ENCODE measurements at regions not wholly inside any gene's neighbourhood (a gene's known extent, or its start where the extent isn't known, plus 50 kb on each side); places are given as distances from the start of the nearest gene placed in this dataset.
"Not testable (repeated sequence)": the region's sequence is repeated elsewhere in the genome, so short reads cannot be mapped to it uniquely, and the experiment has no call there.

DNA sequence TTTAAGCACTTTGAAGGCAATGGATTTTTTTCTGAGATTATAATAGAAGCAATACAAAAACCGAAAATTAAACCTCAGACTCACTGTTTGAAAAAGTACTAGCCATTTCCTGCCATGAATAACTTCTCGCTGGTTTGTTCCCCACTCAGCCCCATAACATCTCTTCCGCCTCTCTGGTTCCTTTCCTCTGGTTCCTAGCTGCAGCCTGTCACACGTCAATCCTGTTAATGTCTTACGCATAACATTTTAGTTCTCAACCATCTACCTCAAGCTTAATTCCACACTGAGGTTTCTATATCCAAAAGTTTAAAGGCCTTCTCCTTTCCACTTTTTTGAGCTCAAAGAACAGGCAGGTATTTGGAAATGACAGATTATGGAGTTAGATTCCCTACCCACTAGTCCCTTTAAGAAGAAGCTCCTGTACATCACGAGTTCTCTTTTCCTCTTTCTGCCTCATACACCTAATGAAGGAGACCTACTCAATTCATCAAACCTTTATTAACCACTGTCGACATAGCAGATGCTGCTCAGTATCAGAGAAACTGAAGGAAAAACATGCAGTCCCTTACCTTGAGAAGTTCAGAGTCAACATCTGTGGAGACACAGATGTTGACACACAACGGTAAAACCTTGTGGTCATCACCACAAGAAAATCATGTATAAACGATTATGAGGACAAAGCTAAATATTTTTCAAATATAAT lies 243.0 kb upstream of the PTGER4 start:
- H3K4me3 ChIP-seq (ENCODE audit: low read depth, low read length, poor library complexity, severe bottlenecking) = peak overlapping the region; percentile 8
- no peaks in the 10 kb centered on the region for H3F3A ChIP-seq (ENCODE audit: insufficient read depth, low read length)
- H3K9me3 ChIP-seq (ENCODE audit: low read length) = no peaks in the 10 kb centered on the region
- H3K9me2 ChIP-seq (ENCODE audit: low read depth, low read length) = no peaks in the 10 kb centered on the region
- peaks cover 58% of the 10 kb centered on the region for H3K4me1 ChIP-seq (ENCODE audit: insufficient read depth, low read length, severe bottlenecking)
- H3K9ac ChIP-seq (ENCODE audit: low read length) = peak overlapping the region; percentile 46
- TF ChIP-seq EZH2 (IDR thresholded peaks at IDR 0.05; ENCODE audit: borderline replicate concordance, low read length) = no peak
- TF ChIP-seq, protein P1, sequence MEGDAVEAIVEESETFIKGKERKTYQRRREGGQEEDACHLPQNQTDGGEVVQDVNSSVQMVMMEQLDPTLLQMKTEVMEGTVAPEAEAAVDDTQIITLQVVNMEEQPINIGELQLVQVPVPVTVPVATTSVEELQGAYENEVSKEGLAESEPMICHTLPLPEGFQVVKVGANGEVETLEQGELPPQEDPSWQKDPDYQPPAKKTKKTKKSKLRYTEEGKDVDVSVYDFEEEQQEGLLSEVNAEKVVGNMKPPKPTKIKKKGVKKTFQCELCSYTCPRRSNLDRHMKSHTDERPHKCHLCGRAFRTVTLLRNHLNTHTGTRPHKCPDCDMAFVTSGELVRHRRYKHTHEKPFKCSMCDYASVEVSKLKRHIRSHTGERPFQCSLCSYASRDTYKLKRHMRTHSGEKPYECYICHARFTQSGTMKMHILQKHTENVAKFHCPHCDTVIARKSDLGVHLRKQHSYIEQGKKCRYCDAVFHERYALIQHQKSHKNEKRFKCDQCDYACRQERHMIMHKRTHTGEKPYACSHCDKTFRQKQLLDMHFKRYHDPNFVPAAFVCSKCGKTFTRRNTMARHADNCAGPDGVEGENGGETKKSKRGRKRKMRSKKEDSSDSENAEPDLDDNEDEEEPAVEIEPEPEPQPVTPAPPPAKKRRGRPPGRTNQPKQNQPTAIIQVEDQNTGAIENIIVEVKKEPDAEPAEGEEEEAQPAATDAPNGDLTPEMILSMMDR (IDR thresholded peaks at IDR 0.05; ENCODE audit: low read length) = no peak
- H3K27me3 ChIP-seq (ENCODE audit: insufficient read depth, low read length) = no peaks in the 10 kb centered on the region
- H4K20me1 ChIP-seq (ENCODE audit: insufficient read depth, low read length) = no peaks in the 10 kb centered on the region
- no peaks in the 10 kb centered on the region for H3K36me3 ChIP-seq (ENCODE audit: insufficient read depth, low read length)
- H3K79me2 ChIP-seq (ENCODE audit: insufficient read depth, low read length) = no peaks in the 10 kb centered on the region
- H2AFZ ChIP-seq (ENCODE audit: low read length) = peak overlapping the region; percentile 67; the same call in 1 of the 2 replicates
- peak overlapping the region; percentile 84 for H3K27ac ChIP-seq (ENCODE audit: low read depth, low read length, poor library complexity, severe bottlenecking)
- peak overlapping the region; percentile 51 for H3K4me2 ChIP-seq (ENCODE audit: low read length)

- H3K9me2 ChIP-seq (ENCODE audit: low read depth, low read length); H3F3A ChIP-seq (ENCODE audit: insufficient read depth, low read length); H3K79me2 ChIP-seq (ENCODE audit: insufficient read depth, low read length); H3K36me3 ChIP-seq (ENCODE audit: insufficient read depth, low read length); H3K9me3 ChIP-seq (ENCODE audit: low read length); H2AFZ ChIP-seq (ENCODE audit: low read length); H4K20me1 ChIP-seq (ENCODE audit: insufficient read depth, low read length); H3K4me3 ChIP-seq (ENCODE audit: low read depth, low read length, poor library complexity, severe bottlenecking); H3K27me3 ChIP-seq (ENCODE audit: insufficient read depth, low read length): not testable (repeated sequence)
- Histone ChIP-seq H3K9ac (ENCODE audit: low read length) (peak overlapping the region; percentile 46), H3K27ac (ENCODE audit: low read depth, low read length, poor library complexity, severe bottlenecking) (peak overlapping the region; percentile 84), H3K4me1 (ENCODE audit: insufficient read depth, low read length, severe bottlenecking) (peaks cover 49% of the 10 kb centered on the region), H3K4me2 (ENCODE audit: low read length) (peak overlapping the region; percentile 51; the same call in 1 of the 2 replicates)
Measured at GRCh38 chr5:40435706-40436105, 244.0 kb upstream of the PTGER4 start.

- TF ChIP-seq, protein P1 (IDR thresholded peaks at IDR 0.05; ENCODE audit: low read length) = no peak
- TF ChIP-seq EZH2 (IDR thresholded peaks at IDR 0.05; ENCODE audit: borderline replicate concordance, low read length) = no peak
- no peak overlapping the region for H3K27ac ChIP-seq (ENCODE audit: low read depth, low read length, poor library complexity, severe bottlenecking)
- no peaks in the 10 kb centered on the region for H4K20me1 ChIP-seq (ENCODE audit: insufficient read depth, low read length)
- no peak overlapping the region for H3K4me2 ChIP-seq (ENCODE audit: low read length)
- H3K79me2 ChIP-seq (ENCODE audit: insufficient read depth, low read length) = no peaks in the 10 kb centered on the region
- H3K4me1 ChIP-seq (ENCODE audit: insufficient read depth, low read length, severe bottlenecking) = peaks cover 41% of the 10 kb centered on the region
- no peaks in the 10 kb centered on the region for H3K27me3 ChIP-seq (ENCODE audit: insufficient read depth, low read length)
- H3K36me3 ChIP-seq (ENCODE audit: insufficient read depth, low read length) = no peaks in the 10 kb centered on the region
- no peaks in the 10 kb centered on the region for H3F3A ChIP-seq (ENCODE audit: insufficient read depth, low read length)
- no peak overlapping the region for H2AFZ ChIP-seq (ENCODE audit: low read length)
- no peaks in the 10 kb centered on the region for H3K9me2 ChIP-seq (ENCODE audit: low read depth, low read length)
- H3K4me3 ChIP-seq (ENCODE audit: low read depth, low read length, poor library complexity, severe bottlenecking) = no peak overlapping the region
- no peak overlapping the region for H3K9ac ChIP-seq (ENCODE audit: low read length)
- H3K9me3 ChIP-seq (ENCODE audit: low read length) = no peaks in the 10 kb centered on the region
Measured at GRCh38 chr5:40432836-40433235, 246.9 kb upstream of the PTGER4 start.

DNA sequence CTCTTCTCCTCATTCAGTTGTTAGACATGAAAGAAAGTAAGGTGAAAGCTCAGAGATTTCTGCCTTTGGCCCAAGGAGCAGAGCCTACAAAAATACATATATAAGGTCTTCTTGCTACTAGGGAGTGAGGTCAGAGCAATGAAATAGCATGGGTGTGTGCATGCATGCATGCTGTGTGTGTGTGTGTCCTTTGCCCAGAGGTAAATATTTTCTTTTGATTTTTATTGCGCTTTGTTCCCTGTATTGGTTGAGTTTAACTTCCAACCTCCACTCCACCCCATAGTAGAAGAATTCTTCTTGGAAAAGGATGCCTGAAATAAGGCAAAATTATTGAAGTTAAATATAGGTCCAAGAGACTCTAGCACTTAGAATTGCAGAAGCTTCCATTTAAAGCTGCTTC lies 248.0 kb upstream of the PTGER4 start:
- no peaks in the 10 kb centered on the region for H3K9me2 ChIP-seq (ENCODE audit: low read depth, low read length)
- TF ChIP-seq, protein P1 (IDR thresholded peaks at IDR 0.05; ENCODE audit: low read length) = no peak
- TF ChIP-seq EZH2 (IDR thresholded peaks at IDR 0.05; ENCODE audit: borderline replicate concordance, low read length) = no peak
- H3K36me3 ChIP-seq (ENCODE audit: insufficient read depth, low read length) = no peaks in the 10 kb centered on the region
- no peak overlapping the region for H2AFZ ChIP-seq (ENCODE audit: low read length)
- no peaks in the 10 kb centered on the region for H3K79me2 ChIP-seq (ENCODE audit: insufficient read depth, low read length)
- H3K4me1 ChIP-seq (ENCODE audit: insufficient read depth, low read length, severe bottlenecking) = peaks cover 30% of the 10 kb centered on the region
- no peak overlapping the region for H3K27ac ChIP-seq (ENCODE audit: low read depth, low read length, poor library complexity, severe bottlenecking)
- no peak overlapping the region for H3K9ac ChIP-seq (ENCODE audit: low read length)
- H3K4me3 ChIP-seq (ENCODE audit: low read depth, low read length, poor library complexity, severe bottlenecking) = no peak overlapping the region
- H3K9me3 ChIP-seq (ENCODE audit: low read length) = no peaks in the 10 kb centered on the region
- H3F3A ChIP-seq (ENCODE audit: insufficient read depth, low read length) = no peaks in the 10 kb centered on the region
- no peaks in the 10 kb centered on the region for H4K20me1 ChIP-seq (ENCODE audit: insufficient read depth, low read length)
- no peak overlapping the region for H3K4me2 ChIP-seq (ENCODE audit: low read length)
- no peaks in the 10 kb centered on the region for H3K27me3 ChIP-seq (ENCODE audit: insufficient read depth, low read length)
